H1 (cell line): ENCODE measurements at regions not wholly inside any gene's neighbourhood (a gene's known extent, or its start where the extent isn't known, plus 50 kb on each side); places are given as distances from the start of the nearest gene placed in this dataset.

Experiments used
- CTCF ChIA-PET: fragments of 300-600 bp; sonication (Branson Sonifier 250); formaldehyde crosslinking; loops from one replicate; lab custom pipeline; 2021; ENCODE audit not compliant: partially characterized antibody; lab: Charles Lee
- POLR2A ChIA-PET: fragments of 300-600 bp; sonication (Branson Sonifier 250); formaldehyde crosslinking; loops from one replicate; lab custom pipeline; 2021; ENCODE audit warnings: inconsistent platforms; ENCODE audit not compliant: partially characterized antibody; lab: Charles Lee
- DNase-seq, 2 experiments: peaks; one replicate each; pipeline versions ENCODE4 v3.0.0 to v3.0.0-alpha.2; 2010 to 2022; ENCODE audit warnings: low spot score in 2 of 2, low read depth in 1 of 2, mixed read lengths in 1 of 2
- FAIRE-seq: peaks from 2 replicates; lab custom pipeline; 2011; peaks lifted over from hg19 to GRCh38; lab: Jason Lieb, UNC
- H2AFZ ChIP-seq: 2 replicates; pipeline ENCODE4 v1.8.1; 2012; ENCODE audit warnings: low read length, inconsistent platforms
- H2AK5ac ChIP-seq: 2 replicates; pipeline ENCODE4 v1.6.1; 2013; ENCODE audit warnings: low read depth, low read length
- H2BK120ac ChIP-seq: replicated peaks from 2 replicates; pipeline ENCODE3; 2013; ENCODE audit warnings: low read depth, low read length, inconsistent platforms
- H2BK12ac ChIP-seq: 2 replicates; pipeline ENCODE4 v1.6.1; 2013; ENCODE audit warnings: low read depth, low read length
- H2BK15ac ChIP-seq: 2 replicates; pipeline ENCODE4 v1.6.1; 2013; ENCODE audit warnings: low read length
- H2BK20ac ChIP-seq: 2 replicates; pipeline ENCODE4 v1.6.1; 2013; ENCODE audit warnings: low read length
- H2BK5ac ChIP-seq: 2 replicates; pipeline ENCODE4 v1.6.1; 2013; ENCODE audit warnings: low read depth, low read length
- H3K14ac ChIP-seq: 2 replicates; pipeline ENCODE4 v1.6.1; 2013; ENCODE audit warnings: inconsistent platforms; ENCODE audit not compliant: insufficient read length
- H3K18ac ChIP-seq: 2 replicates; pipeline ENCODE4 v1.6.1; 2013; ENCODE audit warnings: low read length; ENCODE audit errors: extremely low read depth
- H3K23ac ChIP-seq: 2 replicates; pipeline ENCODE4 v1.6.1; 2013; ENCODE audit warnings: inconsistent platforms; ENCODE audit not compliant: insufficient read length
- H3K23me2 ChIP-seq: 2 replicates; pipeline ENCODE4 v1.6.1; 2013; ENCODE audit warnings: low read depth, low read length
- H3K27ac ChIP-seq: 2 replicates; pipeline ENCODE4 v1.6.1; 2011; ENCODE audit warnings: low read depth, low read length, inconsistent platforms
- H3K27me3 ChIP-seq, 4 experiments: replicated peaks in 1 of 4; 1 replicate in 1 of 4; 2 replicates in 3 of 4; pipeline versions ENCODE4 v1.6.1 to v1.8.1; 2011 to 2013; ENCODE audit warnings: low read length in 3 of 4, mild to moderate bottlenecking in 3 of 4, inconsistent platforms in 2 of 4, mixed read lengths in 2 of 4, moderate library complexity in 1 of 4; ENCODE audit not compliant: control insufficient read depth in 3 of 4, insufficient read depth in 3 of 4; ENCODE audit errors: extremely low read depth in 1 of 4
- H3K36me3 ChIP-seq, 4 experiments: 2 replicates each; pipeline versions ENCODE4 v1.6.1 to v1.8.1; 2011 to 2013; ENCODE audit warnings: mild to moderate bottlenecking in 4 of 4, low read length in 3 of 4, moderate library complexity in 2 of 4, control low read depth in 1 of 4, inconsistent platforms in 1 of 4; ENCODE audit not compliant: insufficient read depth in 4 of 4, control insufficient read depth in 2 of 4
- H3K4ac ChIP-seq: replicated peaks from 2 replicates; pipeline ENCODE3; 2013; ENCODE audit warnings: low read length, low read depth, mixed read lengths, inconsistent platforms; ENCODE audit not compliant: insufficient read length
- H3K4me1 ChIP-seq, 4 experiments: replicated peaks in 1 of 4; 1 replicate in 1 of 4; 2 replicates in 3 of 4; pipeline versions ENCODE4 v1.6.1 to v1.8.1; 2011 to 2013; ENCODE audit warnings: low read length in 3 of 4, inconsistent platforms in 2 of 4, mixed read lengths in 1 of 4; ENCODE audit not compliant: insufficient read depth in 4 of 4, control insufficient read depth in 3 of 4
- H3K4me2 ChIP-seq, 2 experiments: 2 replicates each; pipeline versions ENCODE4 v1.6.1 to v1.8.1; 2011 to 2013; ENCODE audit warnings: low read depth in 2 of 2, low read length in 2 of 2, control low read depth in 1 of 2, inconsistent platforms in 1 of 2, mild to moderate bottlenecking in 1 of 2; ENCODE audit not compliant: insufficient read depth in 1 of 2
- H3K4me3 ChIP-seq, 4 experiments: fragments of 200-600, 300-600 bp in 1 of 4; sonication (generic), shearing (Covaris generic), sonication (Bioruptor Twin) in 1 of 4; 2 replicates each; pipeline versions ENCODE4 v1.5.1 to v1.8.1; 2011 to 2016; ENCODE audit warnings: low read length in 4 of 4, low read depth in 3 of 4, control low read depth in 2 of 4, inconsistent platforms in 2 of 4, mild to moderate bottlenecking in 2 of 4, mixed read lengths in 1 of 4, moderate library complexity in 1 of 4; ENCODE audit not compliant: insufficient read depth in 2 of 4; ENCODE audit errors: extremely low read depth in 1 of 4
- H3K56ac ChIP-seq: replicated peaks from 2 replicates; pipeline ENCODE3; 2013; ENCODE audit warnings: low read depth, mild to moderate bottlenecking, mixed read lengths, low read length, inconsistent platforms; ENCODE audit not compliant: insufficient read length
- H3K79me1 ChIP-seq: 2 replicates; pipeline ENCODE4 v1.6.1; 2013; ENCODE audit warnings: low read depth, low read length, control low read depth
- H3K79me2 ChIP-seq, 2 experiments: 2 replicates each; pipeline versions ENCODE4 v1.6.1 to v1.8.1; 2012 to 2013; ENCODE audit warnings: low read length in 2 of 2, mild to moderate bottlenecking in 2 of 2, inconsistent platforms in 1 of 2; ENCODE audit not compliant: insufficient read depth in 2 of 2, control insufficient read depth in 1 of 2
- H3K9ac ChIP-seq, 4 experiments: replicated peaks in 1 of 4; 1 replicate in 1 of 4; 2 replicates in 3 of 4; pipeline versions ENCODE4 v1.6.1 to v1.8.1; 2011 to 2013; ENCODE audit warnings: low read depth in 3 of 4, low read length in 3 of 4, control low read depth in 2 of 4, mild to moderate bottlenecking in 2 of 4, moderate library complexity in 2 of 4, inconsistent platforms in 1 of 4; ENCODE audit errors: extremely low read depth in 1 of 4
- H3K9me3 ChIP-seq, 2 experiments: 2 replicates each; pipeline versions ENCODE4 v1.6.1 to v1.8.1; 2012 to 2013; ENCODE audit warnings: mild to moderate bottlenecking in 2 of 2, moderate library complexity in 2 of 2, control low read depth in 1 of 2, inconsistent platforms in 1 of 2, low read depth in 1 of 2, low read length in 1 of 2, mixed read lengths in 1 of 2; ENCODE audit not compliant: insufficient read depth in 2 of 2
- H4K20me1 ChIP-seq, 2 experiments: replicated peaks in 1 of 2; 2 replicates each; pipeline versions ENCODE3 to v1.8.1; 2011 to 2013; ENCODE audit warnings: inconsistent platforms in 2 of 2, low read length in 2 of 2, mild to moderate bottlenecking in 1 of 2; ENCODE audit not compliant: insufficient read depth in 2 of 2, control insufficient read depth in 1 of 2
- H4K5ac ChIP-seq: 2 replicates; pipeline ENCODE4 v1.6.1; 2013; ENCODE audit warnings: low read length, low read depth, mixed read lengths, inconsistent platforms; ENCODE audit not compliant: insufficient read length
- H4K8ac ChIP-seq: 2 replicates; pipeline ENCODE4 v1.8.0; 2013; ENCODE audit warnings: mild to moderate bottlenecking, moderate library complexity, low read length, inconsistent platforms; ENCODE audit not compliant: insufficient read depth; ENCODE audit errors: extremely low read depth
- H4K91ac ChIP-seq: replicated peaks from 2 replicates; pipeline ENCODE3; 2013; ENCODE audit warnings: low read length, mixed read lengths, inconsistent platforms; ENCODE audit not compliant: insufficient read length
- KDM4A ChIP-seq: IDR thresholded peaks from one replicate; pipeline ENCODE4 v1.7.1; 2012; ENCODE audit warnings: low read depth, mild to moderate bottlenecking, moderate library complexity, low read length, inconsistent platforms; ENCODE audit not compliant: severe bottlenecking
- POLR2AphosphoS5 ChIP-seq: IDR thresholded peaks from 2 replicates; pipeline ENCODE4 v1.6.1; 2011; ENCODE audit warnings: low read depth, low read length
- TCF12 ChIP-seq: IDR thresholded peaks from 2 replicates; pipeline ENCODE4 v1.6.1; 2011; ENCODE audit warnings: low read depth, mild to moderate bottlenecking, low read length

DNA sequence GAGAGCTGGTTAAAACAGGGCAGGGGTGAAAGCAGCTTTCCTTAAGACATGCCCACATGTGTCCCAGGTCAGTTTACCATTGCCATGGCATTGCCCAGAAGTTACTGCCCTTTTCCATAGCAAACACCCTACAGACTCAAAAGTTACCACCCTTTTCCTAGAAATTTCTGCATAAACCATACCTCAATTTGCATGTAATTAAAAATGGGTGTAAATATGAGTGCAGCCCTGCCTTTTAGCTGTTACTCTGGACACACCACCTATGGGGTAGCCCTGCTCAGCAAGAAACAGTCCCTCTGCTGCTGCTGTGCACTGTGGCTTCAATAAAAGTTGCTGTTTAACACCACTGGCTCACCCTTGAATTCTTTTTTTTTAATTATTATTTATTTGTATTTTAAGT, 168.5 kb upstream of the C16orf82 start:
- no peak overlapping the region for H4K91ac ChIP-seq
- H3K9me3 ChIP-seq: no peaks in the 10 kb centered on the region
- no peak overlapping the region for H2BK20ac ChIP-seq
- TF ChIP-seq KDM4A (no peak), TCF12 (no peak), POLR2AphosphoS5 (no peak)
- no peak overlapping the region for H2BK5ac ChIP-seq
- no peaks in the 10 kb centered on the region for H3K36me3 ChIP-seq
- H2BK15ac ChIP-seq: no peak overlapping the region
- no peaks in the 10 kb centered on the region for H3K4me1 ChIP-seq
- ChIA-PET CTCF (no interaction called here), POLR2A (no interaction called here)
- H3K23me2 ChIP-seq: no peaks in the 10 kb centered on the region
- H3K23ac ChIP-seq: no peak overlapping the region
- no peak overlapping the region for H3K4me3 ChIP-seq
- no peak overlapping the region for H3K4ac ChIP-seq
- DNase-seq: no peak
- no peak overlapping the region for H3K27ac ChIP-seq
- H3K79me2 ChIP-seq: no peaks in the 10 kb centered on the region
- no peak overlapping the region for H2AFZ ChIP-seq
- H2AK5ac ChIP-seq: no peak overlapping the region
- H3K9ac ChIP-seq: no peak overlapping the region
- no peak overlapping the region for H4K5ac ChIP-seq
- H3K4me2 ChIP-seq: no peak overlapping the region
- no peaks in the 10 kb centered on the region for H3K27me3 ChIP-seq
- no peak overlapping the region for H4K8ac ChIP-seq
- no peaks in the 10 kb centered on the region for H4K20me1 ChIP-seq
- no peak overlapping the region for H3K18ac ChIP-seq
- H3K79me1 ChIP-seq: no peaks in the 10 kb centered on the region
- H2BK12ac ChIP-seq: no peak overlapping the region
- H2BK120ac ChIP-seq: no peak overlapping the region
- no peak for FAIRE-seq
- no peak overlapping the region for H3K56ac ChIP-seq
- H3K14ac ChIP-seq: no peak overlapping the region
